Spleen (tissue), 11 donors: ENCODE measurements at regions not wholly inside any gene's neighbourhood (a gene's known extent, or its start where the extent isn't known, plus 50 kb on each side); places are given as distances from the start of the nearest gene placed in this dataset.

Experiments
- DNase-seq: peaks from one replicate; pipeline ENCODE4 v3.0.0-alpha.2; 2020
- H3K27ac ChIP-seq, 8 donors: fragments of 200-600 bp; sonication (generic) in 7 of 8; 1 replicate in 4 of 8; 2 replicates in 4 of 8; pipeline versions ENCODE4 v1.5.0 to v1.8.0; 2016 to 2021; ENCODE audit warnings: inconsistent platforms in 4 of 8, mild to moderate bottlenecking in 4 of 8, moderate library complexity in 1 of 8
- H3K27me3 ChIP-seq, 7 donors: fragments of 200-600 bp; sonication (generic) in 6 of 7; replicated peaks in 1 of 7; 1 replicate in 4 of 7; 2 replicates in 3 of 7; pipeline versions ENCODE4 v1.5.0 to v1.8.0; 2016 to 2021; ENCODE audit warnings: inconsistent platforms in 3 of 7, mild to moderate bottlenecking in 1 of 7
- H3K36me3 ChIP-seq, 6 donors: fragments of 200-600 bp; sonication (generic) in 5 of 6; 1 replicate in 4 of 6; 2 replicates in 2 of 6; pipeline versions ENCODE4 v1.5.0 to v1.8.0; 2016 to 2021; ENCODE audit warnings: inconsistent platforms in 2 of 6
- H3K4me1 ChIP-seq, 6 donors: fragments of 200-600 bp; sonication (generic) in 5 of 6; 1 replicate in 3 of 6; 2 replicates in 3 of 6; pipeline versions ENCODE4 v1.5.0 to v1.8.0; 2016 to 2021; ENCODE audit warnings: inconsistent platforms in 3 of 6
- H3K4me3 ChIP-seq, 8 donors: fragments of 200-600 bp; sonication (generic) in 7 of 8; 1 replicate in 4 of 8; 2 replicates in 4 of 8; pipeline versions ENCODE4 v1.5.0 to v1.8.0; 2016 to 2021; ENCODE audit warnings: inconsistent platforms in 4 of 8, mild to moderate bottlenecking in 4 of 8, moderate library complexity in 2 of 8
- H3K9me3 ChIP-seq, 8 donors: fragments of 200-600 bp; sonication (generic) in 7 of 8; 1 replicate in 4 of 8; 2 replicates in 4 of 8; pipeline versions ENCODE4 v1.5.0 to v1.8.0; 2016 to 2021; ENCODE audit warnings: inconsistent platforms in 4 of 8
- POLR2A ChIP-seq, 3 donors: fragments of 450-650 bp; IDR thresholded peaks; one replicate each; pipeline ENCODE4 v1.5.1; 2017; ENCODE audit warnings: antibody characterized with exemption in 3 of 3, mild to moderate bottlenecking in 1 of 3
- POLR2AphosphoS5 ChIP-seq, 3 donors: sonication (generic); formaldehyde crosslinking; IDR thresholded peaks; one replicate each; pipeline ENCODE4 v1.5.1; 2017; ENCODE audit warnings: antibody characterized with exemption in 3 of 3
- WGBS, 5 donors: extraction: QIAGEN DNeasy Blood & Tissue Kit in 3 of 5; methylation state at CpG; one replicate each; pipeline versions ENCODE4 v1.1.5 to v1.1.7; 2013 to 2018; 5-methylcytosine and 5-hydroxymethylcytosine counted together
- intact Hi-C: fragments of 100-400 bp; cut with DNase I; formaldehyde crosslinking; loops from one replicate; pipeline ENCODE4 v1.15.0; 2023; ENCODE audit warnings: low total_unique reads
- TF ChIP-seq, protein P1 (sequence below), 11 experiments: fragments of 200-600 bp in 7 of 11; fragments of 450-650 bp in 4 of 11; sonication (generic) in 4 of 11; IDR thresholded peaks in 8 of 11; conservative IDR thresholded peaks in 3 of 11; 1 replicate in 7 of 11; 2 replicates in 4 of 11; pipeline versions ENCODE4 v1.4.0 to v1.8.0; 2016 to 2021; ENCODE audit warnings: antibody characterized with exemption in 11 of 11, inconsistent platforms in 4 of 11, mild to moderate bottlenecking in 1 of 11
- donor health status: healthy with polysubstance abuse.
- donor health status: DM: no; HTN: no; CAD: no; lungs with moderate emphysema.
- donor health status: DM: no; HTN: no; CAD: no.
- donor health status: Bipolar disorder and iron deficiency.
- donor health status: healthy.
- donor health status: DM: no; HTN: no; CAD: no.
- donor health status: DM: yes; HTN: yes; CAD: no.

DNA sequence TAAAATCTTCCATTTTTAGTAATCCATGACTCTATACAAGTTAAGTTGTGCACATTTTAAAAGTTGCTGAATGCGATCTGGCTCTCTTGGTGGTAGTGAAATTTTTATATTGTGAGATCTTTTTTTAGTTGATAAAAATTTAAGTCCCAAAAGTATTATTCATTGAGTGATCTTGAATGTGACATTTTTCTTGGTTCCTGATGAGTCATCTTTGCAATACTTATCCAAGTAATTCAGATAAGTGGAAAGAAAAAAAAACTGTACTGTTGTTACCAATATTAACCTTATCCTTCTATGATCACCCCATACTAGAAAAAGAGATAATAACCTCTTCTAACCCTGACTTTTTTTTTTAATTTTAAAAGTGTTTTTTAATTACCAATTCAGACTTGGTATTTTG lies 601.3 kb downstream of the PSAT1 start:
- H3K27ac ChIP-seq = no peak overlapping the region
- no peaks in the 10 kb centered on the region for H3K27me3 ChIP-seq
- peaks cover 0 to 3% (median 0%) of the 10 kb centered on the region in 6 donors for H3K4me1 ChIP-seq
- intact Hi-C loops = no loop called here
- 85 to 95% (median 86%) methylated on average over 1 of the region's 1 CpG for WGBS, 5 donors
- DNase-seq = no peak
- no peak overlapping the region for H3K4me3 ChIP-seq
- H3K36me3 ChIP-seq = no peaks in the 10 kb centered on the region
- TF ChIP-seq POLR2AphosphoS5 (IDR thresholded peaks at IDR 0.05) (no peak), POLR2A (IDR thresholded peaks at IDR 0.05) (no peak)
- TF ChIP-seq, protein P1, sequence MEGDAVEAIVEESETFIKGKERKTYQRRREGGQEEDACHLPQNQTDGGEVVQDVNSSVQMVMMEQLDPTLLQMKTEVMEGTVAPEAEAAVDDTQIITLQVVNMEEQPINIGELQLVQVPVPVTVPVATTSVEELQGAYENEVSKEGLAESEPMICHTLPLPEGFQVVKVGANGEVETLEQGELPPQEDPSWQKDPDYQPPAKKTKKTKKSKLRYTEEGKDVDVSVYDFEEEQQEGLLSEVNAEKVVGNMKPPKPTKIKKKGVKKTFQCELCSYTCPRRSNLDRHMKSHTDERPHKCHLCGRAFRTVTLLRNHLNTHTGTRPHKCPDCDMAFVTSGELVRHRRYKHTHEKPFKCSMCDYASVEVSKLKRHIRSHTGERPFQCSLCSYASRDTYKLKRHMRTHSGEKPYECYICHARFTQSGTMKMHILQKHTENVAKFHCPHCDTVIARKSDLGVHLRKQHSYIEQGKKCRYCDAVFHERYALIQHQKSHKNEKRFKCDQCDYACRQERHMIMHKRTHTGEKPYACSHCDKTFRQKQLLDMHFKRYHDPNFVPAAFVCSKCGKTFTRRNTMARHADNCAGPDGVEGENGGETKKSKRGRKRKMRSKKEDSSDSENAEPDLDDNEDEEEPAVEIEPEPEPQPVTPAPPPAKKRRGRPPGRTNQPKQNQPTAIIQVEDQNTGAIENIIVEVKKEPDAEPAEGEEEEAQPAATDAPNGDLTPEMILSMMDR (IDR thresholded peaks at IDR 0.05 in 8 of 11, conservative IDR thresholded peaks at IDR 0.05 in 3 of 11) = no peak
- no peaks in the 10 kb centered on the region for H3K9me3 ChIP-seq

DNA sequence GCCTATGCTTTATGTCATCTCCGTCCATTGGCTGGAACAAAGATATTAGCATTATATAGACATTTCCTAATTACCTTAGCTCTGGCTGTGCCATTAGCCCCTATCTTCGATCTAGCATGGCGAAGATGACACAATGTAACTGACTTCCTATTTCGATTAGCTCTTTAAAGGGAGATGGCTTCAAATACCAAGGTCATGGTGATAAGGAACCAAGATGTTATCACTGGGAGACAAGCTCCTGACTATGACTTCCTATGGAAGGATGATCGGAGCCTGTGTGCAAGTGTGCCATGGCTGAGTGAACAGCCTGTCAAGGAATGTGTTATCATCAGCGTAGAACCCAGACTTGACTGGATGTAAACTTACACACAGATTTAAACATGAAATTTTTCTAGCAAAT lies 602.1 kb downstream of the PSAT1 start:
- TF ChIP-seq POLR2AphosphoS5 (IDR thresholded peaks at IDR 0.05) (no peak), POLR2A (IDR thresholded peaks at IDR 0.05) (no peak)
- TF ChIP-seq, protein P1 (IDR thresholded peaks at IDR 0.05 in 8 of 11, conservative IDR thresholded peaks at IDR 0.05 in 3 of 11) = no peak
- Histone ChIP-seq H3K4me1 (peaks cover 0 to 3% (median 0%) of the 10 kb centered on the region in 6 donors), H3K36me3 (no peaks in the 10 kb centered on the region), H3K27me3 (no peaks in the 10 kb centered on the region), H3K27ac (no peak overlapping the region), H3K9me3 (no peaks in the 10 kb centered on the region), H3K4me3 (no peak overlapping the region)
- DNase-seq = no peak
- 78 to 89% (median 80%) methylated on average over 6 of the region's 6 CpGs for WGBS, 5 donors
- intact Hi-C loops = no loop called here

DNA sequence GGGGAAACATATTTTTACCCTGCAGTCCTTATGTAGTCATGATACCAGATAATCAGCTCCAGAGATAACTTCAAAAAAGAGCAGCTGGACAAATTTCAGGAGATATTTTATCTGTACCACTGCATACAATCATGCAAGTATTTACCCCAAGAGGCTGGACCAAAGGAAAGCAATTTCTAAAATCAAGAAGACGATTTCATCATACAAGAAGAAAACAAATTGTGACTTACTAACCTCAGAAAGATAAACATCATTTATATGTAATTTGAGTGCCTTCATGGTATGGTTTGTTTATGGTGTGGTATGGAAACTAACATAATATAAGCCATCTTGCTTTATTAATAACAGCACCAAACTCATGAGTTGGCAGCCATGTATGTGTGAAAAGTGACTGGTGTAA lies 603.6 kb downstream of the PSAT1 start:
- no peak for DNase-seq
- 62 to 90% (median 76%) methylated on average over 1 of the region's 1 CpG for WGBS, 5 donors
- intact Hi-C loops = no loop called here

DNA sequence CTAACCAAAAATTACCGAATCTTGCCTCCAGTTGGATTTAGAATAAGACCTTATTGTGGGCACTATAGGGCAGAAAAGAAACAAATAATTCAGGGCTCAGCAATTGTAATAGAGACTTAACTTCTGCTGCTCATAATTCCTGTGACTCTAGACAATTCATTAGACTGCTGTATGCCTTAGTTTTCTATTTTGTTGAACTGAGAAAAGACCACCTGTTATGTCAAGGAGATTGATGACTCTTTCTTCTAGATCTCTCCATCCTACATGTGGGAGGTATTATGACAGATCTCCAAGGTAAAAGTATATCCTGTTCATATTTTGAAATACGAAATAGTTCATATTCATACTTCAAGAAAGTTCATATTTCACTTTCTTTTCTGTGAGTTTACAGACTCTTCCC lies 605.1 kb downstream of the PSAT1 start:
- WGBS, 5 donors = 75 to 81% (median 79%) methylated on average over 2 of the region's 2 CpGs
- DNase-seq = no peak
- Histone ChIP-seq H3K27me3 (no peaks in the 10 kb centered on the region), H3K4me3 (no peak overlapping the region), H3K4me1 (no peaks in the 10 kb centered on the region), H3K9me3 (no peaks in the 10 kb centered on the region), H3K36me3 (no peaks in the 10 kb centered on the region), H3K27ac (no peak overlapping the region)
- TF ChIP-seq, protein P1 (IDR thresholded peaks at IDR 0.05 in 8 of 11, conservative IDR thresholded peaks at IDR 0.05 in 3 of 11) = no peak
- no peak for TF ChIP-seq POLR2AphosphoS5 (IDR thresholded peaks at IDR 0.05)
- no peak for TF ChIP-seq POLR2A (IDR thresholded peaks at IDR 0.05)
- intact Hi-C loops = no loop called here

More for the DNA sequence above, 603.6 kb downstream of the PSAT1 start:
- Histone ChIP-seq H3K4me3 (no peak overlapping the region), H3K36me3 (no peaks in the 10 kb centered on the region), H3K27me3 (no peaks in the 10 kb centered on the region), H3K9me3 (no peaks in the 10 kb centered on the region), H3K27ac (no peak overlapping the region), H3K4me1 (peaks cover 0 to 3% (median 0%) of the 10 kb centered on the region in 6 donors)
- TF ChIP-seq, protein P1 (IDR thresholded peaks at IDR 0.05 in 8 of 11, conservative IDR thresholded peaks at IDR 0.05 in 3 of 11) = no peak
- TF ChIP-seq POLR2A (IDR thresholded peaks at IDR 0.05) = no peak
- TF ChIP-seq POLR2AphosphoS5 (IDR thresholded peaks at IDR 0.05) = no peak
